Cardiac septum (tissue), 1 donor: ENCODE measurements at regions not wholly inside any gene's neighbourhood (a gene's known extent, or its start where the extent isn't known, plus 50 kb on each side); places are given as distances from the start of the nearest gene placed in this dataset.
"Not testable (repeated sequence)": the region's sequence is repeated elsewhere in the genome, so short reads cannot be mapped to it uniquely, and the experiment has no call there.

Source experiments
- DNase-seq: peaks from one replicate; pipeline ENCODE4 v3.0.0-alpha.2; 2020; ENCODE audit warnings: low spot score
- intact Hi-C: fragments of 100-400 bp; cut with DNase I; formaldehyde crosslinking; loops from one replicate; pipeline ENCODE4 v1.14.0; 2022
- donor health status: DM: no; HTN: no; CAD: no.

- intact Hi-C loops = loop anchor here (10.0 kb wide), 1 partner anchor 491 kb away; no protein-coding TSS in a partner anchor
- DNase-seq = no peak
Measured at GRCh38 chr7:46763344-46763743, 818.6 kb downstream of the TNS3 start.

- no peak for DNase-seq
- intact Hi-C loops = loop anchor here (10.0 kb wide), 1 partner anchor 495 kb away; no protein-coding TSS in a partner anchor
Measured at GRCh38 chr7:46759711-46760480, 822.0 kb downstream of the TNS3 start.

GRCh38 chr7:46756996-46757395, 824.9 kb downstream of the TNS3 start:
- no peak for DNase-seq
- intact Hi-C loops = no loop called here

DNA sequence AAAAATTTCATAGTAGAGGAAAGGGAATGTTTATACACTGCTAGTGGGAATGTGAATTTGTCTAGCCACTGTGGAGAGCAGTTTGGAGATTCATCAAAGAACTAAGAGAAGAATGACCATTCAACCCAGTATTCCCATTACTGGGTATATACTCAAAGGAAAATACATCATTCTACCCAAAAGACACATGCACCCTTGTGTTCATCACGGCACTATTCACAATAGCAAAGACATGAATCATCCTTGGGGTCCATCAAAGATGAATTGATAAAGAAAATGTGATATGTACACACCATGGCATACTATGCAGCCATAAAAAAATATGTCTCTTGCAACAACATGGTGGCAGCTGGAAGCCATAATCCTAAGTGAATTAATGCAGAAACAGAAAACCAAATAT, 825.7 kb downstream of the TNS3 start:
- intact Hi-C loops = no loop called here
- DNase-seq = no peak

- no peak for DNase-seq
- intact Hi-C loops = no loop called here
Measured at GRCh38 chr7:46755120-46756034, 826.5 kb downstream of the TNS3 start.

DNA sequence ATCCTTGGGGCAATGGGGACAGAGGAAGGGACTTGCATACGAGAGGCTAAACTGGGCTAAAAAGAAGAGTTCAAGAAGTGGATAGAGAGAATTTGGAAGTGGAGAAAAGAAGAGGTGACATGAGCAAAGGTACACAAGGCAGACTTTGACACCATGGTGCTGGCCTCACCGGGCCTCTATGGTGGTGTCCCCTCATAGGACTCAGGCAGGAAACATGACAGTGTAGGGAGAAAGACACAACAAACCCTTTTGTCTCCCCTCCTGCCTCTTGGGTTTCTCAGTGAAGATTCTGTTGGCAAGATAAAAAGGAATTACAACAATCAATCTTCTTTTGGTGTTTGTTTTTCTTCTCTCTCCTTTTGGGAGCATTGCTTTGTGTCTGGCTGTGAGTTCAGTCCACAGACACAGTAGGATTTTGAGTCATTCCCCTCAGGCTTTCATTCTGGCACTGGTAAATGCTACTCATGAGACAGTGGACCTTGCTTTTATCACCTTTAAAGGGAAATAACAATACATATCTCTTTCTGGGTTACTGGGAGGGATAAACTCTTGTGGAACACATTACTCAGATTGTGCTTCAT, 827.7 kb downstream of the TNS3 start:
- DNase-seq = no peak
- intact Hi-C loops = no loop called here

GRCh38 chr7:46753662-46754061, 828.2 kb downstream of the TNS3 start:
- no peak for DNase-seq
- intact Hi-C loops = no loop called here

DNA sequence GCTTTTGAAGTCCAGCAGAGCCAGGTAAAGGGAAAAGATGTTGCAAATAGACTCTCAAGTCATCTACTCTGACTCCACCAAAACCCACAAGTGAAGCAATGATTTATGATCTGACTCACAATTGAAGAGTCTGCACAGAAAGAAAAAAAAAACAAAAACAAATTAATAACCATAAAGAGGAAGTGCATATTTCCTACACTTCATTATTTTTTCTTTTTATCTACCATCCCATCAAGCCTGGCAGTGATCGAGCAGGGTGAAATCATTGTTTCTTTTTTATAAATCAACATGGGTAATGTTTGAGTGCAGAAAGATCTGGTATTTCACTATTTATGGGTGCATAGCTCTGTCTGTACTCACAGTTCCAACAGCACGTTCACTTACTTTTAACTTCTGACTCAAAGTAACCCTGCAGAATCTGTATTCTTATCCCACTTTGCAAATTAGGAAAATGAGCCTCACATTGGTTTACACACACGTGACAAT, 829.0 kb downstream of the TNS3 start:
- intact Hi-C loops = no loop called here
- DNase-seq = no peak

DNA sequence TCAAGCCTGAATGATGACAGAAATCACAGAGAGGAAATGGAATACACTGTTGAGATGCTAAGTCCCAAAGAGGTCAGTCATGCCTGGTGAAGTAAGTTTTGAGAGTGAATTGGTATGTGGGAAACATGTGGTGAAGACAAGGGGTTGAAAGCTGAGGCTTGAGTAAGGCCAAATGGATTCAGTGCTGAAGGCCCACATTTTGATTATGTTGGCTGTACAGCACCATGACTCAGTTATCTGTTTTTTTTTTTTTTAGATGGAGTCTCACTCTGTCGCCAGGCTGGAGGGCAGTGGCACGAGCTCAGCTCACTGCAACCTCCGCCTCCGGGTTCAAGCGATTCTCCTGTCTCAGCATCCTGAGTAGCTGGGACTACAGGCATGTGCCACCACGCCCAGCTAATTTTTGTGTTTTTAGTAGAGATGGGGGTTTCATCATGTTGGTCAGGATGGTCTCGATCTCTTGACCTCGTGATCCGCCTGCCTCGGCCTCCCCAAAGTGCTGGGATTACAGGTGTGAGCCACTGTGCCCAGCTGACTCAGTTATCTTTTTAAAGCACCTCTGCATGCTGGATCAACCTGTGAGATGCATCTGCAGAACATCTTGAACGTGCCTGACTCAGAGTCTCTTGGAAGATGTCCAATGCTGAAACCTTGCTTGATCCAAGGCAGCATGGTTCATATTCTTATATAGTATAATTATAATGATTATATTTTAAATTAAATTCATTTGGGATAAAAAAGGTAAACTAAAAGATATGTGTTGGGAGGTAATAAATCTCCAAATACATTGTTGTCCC, 829.8 kb downstream of the TNS3 start:
- DNase-seq, intact Hi-C loops: not testable (repeated sequence)

DNA sequence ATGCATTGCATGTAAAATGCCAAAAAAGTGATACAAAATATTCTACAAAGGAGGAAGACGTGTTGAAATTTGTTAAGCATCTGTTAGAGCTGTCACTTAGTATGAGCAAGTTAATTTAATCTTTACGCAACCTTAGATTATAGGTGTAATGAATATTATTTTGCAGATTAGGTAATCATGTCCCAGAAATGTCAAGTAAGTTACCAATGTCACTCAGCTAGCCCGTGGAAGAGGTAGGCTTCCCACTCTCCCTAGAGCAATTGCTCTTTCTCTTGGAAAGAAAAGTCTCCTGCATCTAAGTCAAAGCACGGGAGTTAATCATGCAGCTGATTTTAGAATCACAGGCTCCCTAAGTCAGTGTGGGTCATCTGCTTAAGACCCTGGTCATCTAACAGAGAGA, 830.4 kb upstream of the IGFBP3 start:
- DNase-seq = no peak
- intact Hi-C loops = no loop called here

GRCh38 chr7:46750321-46750865, 829.3 kb upstream of the IGFBP3 start:
- intact Hi-C loops = no loop called here
- no peak for DNase-seq

- DNase-seq = no peak
- intact Hi-C loops = no loop called here
Measured at GRCh38 chr7:46747869-46748576, 827.0 kb upstream of the IGFBP3 start.

- intact Hi-C loops = no loop called here
- DNase-seq = no peak
Measured at GRCh38 chr7:46746695-46747687, 825.9 kb upstream of the IGFBP3 start.

GRCh38 chr7:46745707-46746090, 824.6 kb upstream of the IGFBP3 start:
- DNase-seq = no peak
- intact Hi-C loops = no loop called here

DNA sequence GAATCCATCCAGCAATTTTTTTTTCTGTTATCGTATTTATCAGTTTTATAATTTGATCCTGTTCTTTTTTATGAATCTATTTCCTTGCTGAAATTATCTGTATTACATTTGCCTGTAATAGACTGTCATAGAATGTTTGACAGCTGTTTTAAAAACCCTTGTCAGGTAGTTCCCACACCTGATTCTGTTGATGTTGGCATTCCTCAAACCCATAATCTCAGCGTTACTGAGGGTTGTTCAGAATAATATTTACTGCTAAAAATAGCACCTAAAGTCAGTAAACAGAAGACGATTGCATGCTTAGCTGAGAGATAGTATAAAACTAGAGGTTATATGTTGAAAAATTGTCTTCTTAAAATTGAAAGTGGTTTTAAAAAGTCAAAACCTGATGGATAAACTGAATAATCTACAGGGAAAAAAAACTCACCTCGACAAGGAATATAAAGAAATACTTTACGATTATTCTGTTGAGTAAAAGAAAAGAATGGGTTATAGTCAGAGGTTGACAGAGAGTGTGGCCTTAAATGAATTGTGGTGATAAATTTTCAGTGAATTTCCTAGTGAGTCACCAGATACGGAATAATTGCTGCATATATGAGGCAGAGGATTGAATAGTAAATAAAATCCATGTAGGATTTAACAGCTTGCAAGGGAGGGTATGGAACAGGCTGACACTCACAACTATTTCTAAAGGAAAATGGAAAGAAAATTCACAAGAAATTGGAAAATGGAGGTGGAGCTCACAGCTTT, 824.1 kb upstream of the IGFBP3 start:
- DNase-seq = no peak

GRCh38 chr7:46742601-46743000, 821.5 kb upstream of the IGFBP3 start:
- DNase-seq = no peak
- intact Hi-C loops = no loop called here

More for the DNA sequence above, 824.1 kb upstream of the IGFBP3 start:
- intact Hi-C loops = no loop called here
